SU-DHL-6 (cell line): ENCODE measurements at regions not wholly inside any gene's neighbourhood (a gene's known extent, or its start where the extent isn't known, plus 50 kb on each side); places are given as distances from the start of the nearest gene placed in this dataset.

Experiments
- H2AFZ ChIP-seq: fragments of 200-600 bp; sonication (generic); 2 replicates; pipeline ENCODE4 v1.6.1; 2014; ENCODE audit warnings: low read depth, mild to moderate bottlenecking, moderate library complexity, mixed read lengths, antibody characterized with exemption, low read length; ENCODE audit not compliant: severe bottlenecking
- H3F3A ChIP-seq: fragments of 200-600 bp; shearing (Covaris generic); 2 replicates; pipeline ENCODE4 v1.6.0; 2016; ENCODE audit warnings: antibody characterized with exemption, mild to moderate bottlenecking; ENCODE audit not compliant: insufficient read depth
- H3K27ac ChIP-seq: fragments of 200-600 bp; sonication (generic); 2 replicates; pipeline ENCODE4 v1.5.1; 2016; ENCODE audit warnings: low read depth, mild to moderate bottlenecking, low read length, moderate library complexity, mixed read lengths
- H3K27me3 ChIP-seq: fragments of 200-600 bp; sonication (generic), shearing (Covaris generic); 2 replicates; pipeline ENCODE4 v1.6.0; 2014; ENCODE audit warnings: mild to moderate bottlenecking, low read length
- H3K36me3 ChIP-seq: fragments of 200-600 bp; sonication (generic); 2 replicates; pipeline ENCODE4 v1.6.1; 2014; ENCODE audit warnings: mild to moderate bottlenecking, low read length, mixed read lengths
- H3K4me2 ChIP-seq: fragments of 300-600, 200-600 bp; shearing (Covaris generic), sonication (generic); 2 replicates; pipeline ENCODE4 v1.6.0; 2014; ENCODE audit warnings: low read length, low read depth, mild to moderate bottlenecking; ENCODE audit not compliant: poor library complexity, severe bottlenecking
- H3K4me3 ChIP-seq: fragments of 200-600 bp; sonication (generic); 2 replicates; pipeline ENCODE4 v1.5.1; 2014; ENCODE audit warnings: antibody characterized with exemption, low read length, mild to moderate bottlenecking, mixed read lengths; ENCODE audit not compliant: insufficient read depth, poor library complexity, severe bottlenecking
- H3K79me2 ChIP-seq: fragments of 200-600 bp; sonication (generic); 2 replicates; pipeline ENCODE4 v1.6.1; 2014; ENCODE audit warnings: mild to moderate bottlenecking, low read length, moderate library complexity; ENCODE audit not compliant: insufficient read depth
- H3K9ac ChIP-seq: fragments of 200-600 bp; sonication (generic); 2 replicates; pipeline ENCODE4 v1.7.0; 2014; ENCODE audit warnings: mild to moderate bottlenecking, low read length
- H3K9me2 ChIP-seq: fragments of 200-600 bp; sonication (generic); replicated peaks from 2 replicates; pipeline ENCODE4 v1.6.1; 2014; ENCODE audit warnings: low read length; ENCODE audit not compliant: insufficient read depth
- H3K9me3 ChIP-seq: fragments of 200-600 bp; sonication (generic); 2 replicates; pipeline ENCODE4 v1.6.1; 2014; ENCODE audit warnings: low read length, mixed read lengths; ENCODE audit not compliant: insufficient read depth
- H4K20me1 ChIP-seq: fragments of 200-600 bp; sonication (generic); 2 replicates; pipeline ENCODE4 v1.6.1; 2014; ENCODE audit warnings: low read depth, mild to moderate bottlenecking, antibody characterized with exemption, low read length, moderate library complexity, mixed read lengths
- CTCF ChIP-seq: fragments of 200-600 bp; sonication (generic); IDR thresholded peaks from one replicate; pipeline ENCODE4 v1.5.1; 2017; ENCODE audit warnings: antibody characterized with exemption, mild to moderate bottlenecking, low read length, moderate library complexity; ENCODE audit not compliant: insufficient read depth, poor library complexity, severe bottlenecking
- EZH2phosphoT487 ChIP-seq: fragments of 200-600 bp; sonication (generic), shearing (Covaris generic); conservative IDR thresholded peaks from 2 replicates; pipeline ENCODE4 v1.6.1; 2018; ENCODE audit warnings: mild to moderate bottlenecking, antibody characterized with exemption, low read length, moderate library complexity, mixed read lengths

DNA sequence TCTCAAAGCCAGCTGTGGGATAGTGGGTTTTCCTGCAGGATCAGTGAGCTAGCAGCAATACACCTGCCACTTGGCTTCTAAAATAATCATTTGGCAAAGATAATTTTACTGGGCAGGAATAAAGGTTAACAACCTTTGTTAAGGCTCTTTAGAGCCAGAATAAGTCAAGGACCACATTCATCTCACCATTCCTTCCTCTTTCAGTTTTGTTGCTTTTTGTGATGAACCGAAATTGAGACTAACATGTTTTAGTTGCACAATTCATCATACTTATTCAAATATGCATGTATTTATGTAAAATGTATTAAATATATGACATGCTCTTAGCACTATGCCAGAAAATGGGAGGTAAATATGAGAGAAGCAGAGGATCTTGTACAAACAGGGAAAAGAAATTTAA lies 824.4 kb upstream of the TYRP1 start:
- Histone ChIP-seq H3K9me3 (no peaks in the 10 kb centered on the region), H3K27me3 (no peaks in the 10 kb centered on the region), H2AFZ (no peak overlapping the region), H3K79me2 (no peaks in the 10 kb centered on the region), H3F3A (no peaks in the 10 kb centered on the region), H3K36me3 (no peaks in the 10 kb centered on the region), H3K4me2 (no peak overlapping the region), H3K9me2 (no peaks in the 10 kb centered on the region), H3K4me3 (no peak overlapping the region), H3K27ac (no peak overlapping the region), H4K20me1 (no peaks in the 10 kb centered on the region), H3K9ac (no peak overlapping the region)
- TF ChIP-seq EZH2phosphoT487 (no peak), CTCF (no peak)

GRCh38 chr9:11871852-11872251 lies 821.3 kb upstream of the TYRP1 start:
- Histone ChIP-seq H3K36me3 (no peaks in the 10 kb centered on the region), H3F3A (no peaks in the 10 kb centered on the region), H3K9ac (no peak overlapping the region), H3K4me2 (no peak overlapping the region), H2AFZ (no peak overlapping the region), H4K20me1 (no peaks in the 10 kb centered on the region), H3K79me2 (no peaks in the 10 kb centered on the region), H3K4me3 (no peak overlapping the region), H3K27me3 (no peaks in the 10 kb centered on the region), H3K9me2 (no peaks in the 10 kb centered on the region), H3K9me3 (no peaks in the 10 kb centered on the region), H3K27ac (no peak overlapping the region)
- TF ChIP-seq EZH2phosphoT487 (no peak), CTCF (no peak)

DNA sequence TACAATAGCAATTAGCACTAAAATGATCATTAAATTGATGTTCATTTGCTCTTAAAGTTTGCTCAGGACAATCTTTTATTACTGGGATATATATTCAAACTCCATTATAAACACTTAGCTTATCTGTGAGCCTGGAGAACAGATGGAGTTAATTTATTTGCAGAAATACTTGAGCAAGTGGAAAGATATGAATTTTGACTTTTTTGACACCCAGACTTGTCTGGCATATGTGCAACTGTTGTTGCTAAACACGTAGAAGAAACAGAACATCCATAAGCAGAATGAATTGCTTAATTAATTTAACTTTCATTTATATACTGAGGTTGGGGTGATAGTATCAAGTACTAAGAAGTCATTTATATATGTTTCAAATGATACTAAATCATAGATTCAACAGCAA lies 820.7 kb upstream of the TYRP1 start:
- H3K9me3 ChIP-seq, result no peaks in the 10 kb centered on the region
- H3K36me3 ChIP-seq, result no peaks in the 10 kb centered on the region
- no peaks in the 10 kb centered on the region for H4K20me1 ChIP-seq
- no peak overlapping the region for H3K4me2 ChIP-seq
- H3K9ac ChIP-seq, result no peak overlapping the region
- no peak overlapping the region for H3K27ac ChIP-seq
- TF ChIP-seq CTCF (no peak), EZH2phosphoT487 (no peak)
- no peak overlapping the region for H2AFZ ChIP-seq
- no peaks in the 10 kb centered on the region for H3K9me2 ChIP-seq
- H3F3A ChIP-seq, result no peaks in the 10 kb centered on the region
- no peaks in the 10 kb centered on the region for H3K27me3 ChIP-seq
- H3K4me3 ChIP-seq, result no peak overlapping the region
- H3K79me2 ChIP-seq, result no peaks in the 10 kb centered on the region

DNA sequence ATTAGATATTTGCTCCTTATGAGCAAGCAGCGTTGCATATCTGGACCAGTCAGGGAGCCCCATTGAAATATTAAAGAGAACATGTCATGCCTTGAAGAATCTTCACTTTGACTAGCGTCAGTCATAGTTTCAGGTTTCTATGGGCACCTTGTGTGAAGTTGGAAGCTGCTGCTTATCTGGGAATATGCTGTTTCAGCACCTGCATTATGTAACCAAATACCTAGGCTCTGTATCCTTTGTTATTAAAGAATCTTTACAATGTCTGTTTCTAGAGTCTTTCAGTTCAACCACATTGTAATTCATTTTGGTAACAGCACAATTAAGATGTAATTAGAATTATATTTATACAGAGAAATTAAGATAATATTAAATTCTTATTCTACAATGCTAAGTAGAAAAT lies 818.8 kb upstream of the TYRP1 start:
- Histone ChIP-seq H4K20me1 (no peaks in the 10 kb centered on the region), H3K9ac (no peak overlapping the region), H3K4me3 (no peak overlapping the region), H3K27ac (no peak overlapping the region), H3K36me3 (no peaks in the 10 kb centered on the region), H3F3A (no peaks in the 10 kb centered on the region), H3K79me2 (no peaks in the 10 kb centered on the region), H3K9me2 (no peaks in the 10 kb centered on the region), H3K4me2 (no peak overlapping the region), H2AFZ (no peak overlapping the region), H3K27me3 (no peaks in the 10 kb centered on the region), H3K9me3 (no peaks in the 10 kb centered on the region)
- TF ChIP-seq EZH2phosphoT487 (no peak), CTCF (no peak)
